ENCODE measurements at regions not wholly inside any gene's neighbourhood (a gene's known extent, or its start where the extent isn't known, plus 50 kb on each side); places are given as distances from the start of the nearest gene placed in this dataset.

- Histone ChIP-seq H3K4me1 (ENCODE audit: low read length) (no peaks in the 10 kb centered on the region), H3K27ac (ENCODE audit: low read length) (no peak overlapping the region), H4K20me1 (ENCODE audit: insufficient read depth, low read length) (no peaks in the 10 kb centered on the region), H3K4me3 (ENCODE audit: low read length) (no peak overlapping the region), H3K27me3 (replicated peaks; ENCODE audit: insufficient read depth, low read length) (no peaks in the 10 kb centered on the region), H3K9ac (ENCODE audit: low read length) (no peak overlapping the region), H3K9me3 (replicated peaks; ENCODE audit: insufficient read depth, low read length) (no peaks in the 10 kb centered on the region), H3K4me2 (ENCODE audit: low read depth, low read length) (no peak overlapping the region), H3K9me2 (replicated peaks; ENCODE audit: insufficient read depth, low read length) (no peaks in the 10 kb centered on the region), H3F3A (ENCODE audit: insufficient read depth, low read length) (no peaks in the 10 kb centered on the region), H3K36me3 (replicated peaks; ENCODE audit: insufficient read depth, low read length) (no peaks in the 10 kb centered on the region), H3K79me2 (ENCODE audit: low read length) (no peaks in the 10 kb centered on the region), H2AFZ (ENCODE audit: low read length) (no peak overlapping the region)
- no peak for DNase-seq
- TF ChIP-seq EZH2phosphoT487 (IDR thresholded peaks at IDR 0.05; ENCODE audit: low read length), result no peak
- no peak for TF ChIP-seq EZH2 (optimal IDR thresholded peaks at IDR 0.05; ENCODE audit: low read depth, low read length)
- TF ChIP-seq, protein P1, sequence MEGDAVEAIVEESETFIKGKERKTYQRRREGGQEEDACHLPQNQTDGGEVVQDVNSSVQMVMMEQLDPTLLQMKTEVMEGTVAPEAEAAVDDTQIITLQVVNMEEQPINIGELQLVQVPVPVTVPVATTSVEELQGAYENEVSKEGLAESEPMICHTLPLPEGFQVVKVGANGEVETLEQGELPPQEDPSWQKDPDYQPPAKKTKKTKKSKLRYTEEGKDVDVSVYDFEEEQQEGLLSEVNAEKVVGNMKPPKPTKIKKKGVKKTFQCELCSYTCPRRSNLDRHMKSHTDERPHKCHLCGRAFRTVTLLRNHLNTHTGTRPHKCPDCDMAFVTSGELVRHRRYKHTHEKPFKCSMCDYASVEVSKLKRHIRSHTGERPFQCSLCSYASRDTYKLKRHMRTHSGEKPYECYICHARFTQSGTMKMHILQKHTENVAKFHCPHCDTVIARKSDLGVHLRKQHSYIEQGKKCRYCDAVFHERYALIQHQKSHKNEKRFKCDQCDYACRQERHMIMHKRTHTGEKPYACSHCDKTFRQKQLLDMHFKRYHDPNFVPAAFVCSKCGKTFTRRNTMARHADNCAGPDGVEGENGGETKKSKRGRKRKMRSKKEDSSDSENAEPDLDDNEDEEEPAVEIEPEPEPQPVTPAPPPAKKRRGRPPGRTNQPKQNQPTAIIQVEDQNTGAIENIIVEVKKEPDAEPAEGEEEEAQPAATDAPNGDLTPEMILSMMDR (IDR thresholded peaks at IDR 0.05; ENCODE audit: low read length), result no peak
These were observed 178.8 kb downstream of the SCP2D1 start for GRCh38 chr20:18992418-18992817.

DNA sequence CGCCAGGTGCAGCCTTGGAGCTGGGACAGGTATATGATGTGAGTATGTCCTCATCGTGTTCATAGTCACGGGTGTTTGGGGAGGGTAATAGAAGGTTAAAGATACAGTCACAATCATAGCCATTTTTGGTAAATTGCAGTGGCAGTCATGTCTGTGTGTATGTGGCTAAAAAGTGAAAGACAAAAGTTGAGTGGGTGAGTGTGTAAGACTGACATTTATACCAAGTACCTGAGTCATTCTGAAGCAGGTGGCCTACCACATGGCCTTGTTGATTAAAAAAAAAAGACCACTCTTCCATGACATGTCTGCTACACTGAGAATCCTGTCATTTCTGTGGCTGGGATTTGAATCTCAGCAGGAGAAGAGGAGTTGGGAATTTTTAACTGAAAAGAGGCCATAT lies 181.9 kb downstream of the SCP2D1 start:
- Histone ChIP-seq H3K9me2 (replicated peaks; ENCODE audit: insufficient read depth, low read length) (no peaks in the 10 kb centered on the region), H3K27ac (ENCODE audit: low read length) (no peak overlapping the region), H3K9me3 (replicated peaks; ENCODE audit: insufficient read depth, low read length) (no peaks in the 10 kb centered on the region), H4K20me1 (ENCODE audit: insufficient read depth, low read length) (no peaks in the 10 kb centered on the region), H3K79me2 (ENCODE audit: low read length) (no peaks in the 10 kb centered on the region), H2AFZ (ENCODE audit: low read length) (no peak overlapping the region), H3K4me3 (ENCODE audit: low read length) (no peak overlapping the region), H3K36me3 (replicated peaks; ENCODE audit: insufficient read depth, low read length) (no peaks in the 10 kb centered on the region), H3K4me2 (ENCODE audit: low read depth, low read length) (no peak overlapping the region), H3K4me1 (ENCODE audit: low read length) (no peaks in the 10 kb centered on the region), H3K9ac (ENCODE audit: low read length) (no peak overlapping the region), H3K27me3 (replicated peaks; ENCODE audit: insufficient read depth, low read length) (no peaks in the 10 kb centered on the region), H3F3A (ENCODE audit: insufficient read depth, low read length) (no peaks in the 10 kb centered on the region)
- DNase-seq, result no peak
- TF ChIP-seq, protein P1 (IDR thresholded peaks at IDR 0.05; ENCODE audit: low read length), result no peak
- TF ChIP-seq EZH2 (optimal IDR thresholded peaks at IDR 0.05; ENCODE audit: low read depth, low read length) (no peak), EZH2phosphoT487 (IDR thresholded peaks at IDR 0.05; ENCODE audit: low read length) (no peak)

- no peak for TF ChIP-seq EZH2phosphoT487 (IDR thresholded peaks at IDR 0.05; ENCODE audit: low read length)
- TF ChIP-seq, protein P1 (IDR thresholded peaks at IDR 0.05; ENCODE audit: low read length), result no peak
- TF ChIP-seq EZH2 (optimal IDR thresholded peaks at IDR 0.05; ENCODE audit: low read depth, low read length), result no peak
- no peaks in the 10 kb centered on the region for H3K9me3 ChIP-seq (replicated peaks; ENCODE audit: insufficient read depth, low read length)
- no peak overlapping the region for H3K4me3 ChIP-seq (ENCODE audit: low read length)
- DNase-seq, result no peak
- H3K4me1 ChIP-seq (ENCODE audit: low read length), result no peaks in the 10 kb centered on the region
- H3K36me3 ChIP-seq (replicated peaks; ENCODE audit: insufficient read depth, low read length), result no peaks in the 10 kb centered on the region
- H3K79me2 ChIP-seq (ENCODE audit: low read length), result no peaks in the 10 kb centered on the region
- H3K9ac ChIP-seq (ENCODE audit: low read length), result no peak overlapping the region
- no peak overlapping the region for H3K27ac ChIP-seq (ENCODE audit: low read length)
- no peaks in the 10 kb centered on the region for H3K27me3 ChIP-seq (replicated peaks; ENCODE audit: insufficient read depth, low read length)
- H3F3A ChIP-seq (ENCODE audit: insufficient read depth, low read length), result no peaks in the 10 kb centered on the region
- H2AFZ ChIP-seq (ENCODE audit: low read length), result no peak overlapping the region
- no peak overlapping the region for H3K4me2 ChIP-seq (ENCODE audit: low read depth, low read length)
- H3K9me2 ChIP-seq (replicated peaks; ENCODE audit: insufficient read depth, low read length), result no peaks in the 10 kb centered on the region
- H4K20me1 ChIP-seq (ENCODE audit: insufficient read depth, low read length), result no peaks in the 10 kb centered on the region
These were observed 185.5 kb downstream of the SCP2D1 start for GRCh38 chr20:18999086-18999485.

All from MM.1S (cell line).